DOHH2 (cell line): ENCODE measurements at regions not wholly inside any gene's neighbourhood (a gene's known extent, or its start where the extent isn't known, plus 50 kb on each side); places are given as distances from the start of the nearest gene placed in this dataset.

Experiments used
- H3F3A ChIP-seq: fragments of 200-600 bp; sonication (generic), shearing (Covaris generic); 2 replicates; pipeline ENCODE4 v1.6.0; 2016; ENCODE audit warnings: antibody characterized with exemption, mild to moderate bottlenecking; ENCODE audit not compliant: control insufficient read depth, insufficient read depth
- H3K27ac ChIP-seq: fragments of 200-600 bp; sonication (generic); 2 replicates; pipeline ENCODE4 v1.5.1; 2014; ENCODE audit warnings: low read depth, mild to moderate bottlenecking, low read length, moderate library complexity
- H3K27me3 ChIP-seq: fragments of 200-600 bp; sonication (generic); 2 replicates; pipeline ENCODE4 v1.6.1; 2014; ENCODE audit warnings: mild to moderate bottlenecking, low read length, mixed read lengths; ENCODE audit not compliant: control insufficient read depth
- H3K36me3 ChIP-seq: fragments of 200-600 bp; sonication (generic); 2 replicates; pipeline ENCODE4 v1.6.1; 2014; ENCODE audit warnings: mild to moderate bottlenecking, low read length, moderate library complexity, mixed read lengths; ENCODE audit not compliant: control insufficient read depth
- H3K4me1 ChIP-seq: fragments of 200-600 bp; sonication (generic); 2 replicates; pipeline ENCODE4 v1.6.1; 2014; ENCODE audit warnings: mild to moderate bottlenecking, low read length, mixed read lengths; ENCODE audit not compliant: control insufficient read depth
- H3K4me2 ChIP-seq: fragments of 200-600 bp; sonication (generic); 2 replicates; pipeline ENCODE4 v1.6.0; 2014; ENCODE audit warnings: mild to moderate bottlenecking, low read length, moderate library complexity
- H3K4me3 ChIP-seq: fragments of 200-600 bp; sonication (generic); 2 replicates; pipeline ENCODE4 v1.5.1; 2014; ENCODE audit warnings: mild to moderate bottlenecking, low read length, mixed read lengths
- H3K79me2 ChIP-seq: fragments of 200-600 bp; sonication (generic); 2 replicates; pipeline ENCODE4 v1.6.1; 2014; ENCODE audit warnings: mild to moderate bottlenecking, low read length, mixed read lengths; ENCODE audit not compliant: control insufficient read depth
- H3K9me2 ChIP-seq: fragments of 200-600 bp; sonication (generic); replicated peaks from 2 replicates; pipeline ENCODE4 v1.6.1; 2014; ENCODE audit warnings: mild to moderate bottlenecking, low read length, mixed read lengths; ENCODE audit not compliant: control insufficient read depth
- H3K9me3 ChIP-seq: fragments of 200-600 bp; sonication (generic); 2 replicates; pipeline ENCODE4 v1.6.1; 2014; ENCODE audit warnings: antibody characterized with exemption, low read length, mixed read lengths; ENCODE audit not compliant: control insufficient read depth, insufficient read depth
- H4K20me1 ChIP-seq: fragments of 200-600 bp; sonication (generic); 2 replicates; pipeline ENCODE4 v1.6.0; 2014; ENCODE audit warnings: low read depth, mild to moderate bottlenecking, antibody characterized with exemption, low read length, moderate library complexity; ENCODE audit not compliant: control insufficient read depth, insufficient read depth
- CTCF ChIP-seq: fragments of 200-600 bp; sonication (generic); IDR thresholded peaks from one replicate; pipeline ENCODE4 v1.5.1; 2014; ENCODE audit warnings: antibody characterized with exemption, mild to moderate bottlenecking, low read depth, low read length; ENCODE audit not compliant: poor library complexity, severe bottlenecking
- EZH2phosphoT487 ChIP-seq: fragments of 200-600 bp; sonication (generic); IDR thresholded peaks from 2 replicates; pipeline ENCODE4 v1.6.1; 2017; ENCODE audit warnings: borderline replicate concordance, mild to moderate bottlenecking, antibody characterized with exemption, low read length, moderate library complexity, mixed read lengths

- Histone ChIP-seq H3F3A (no peaks in the 10 kb centered on the region), H3K4me3 (no peak overlapping the region), H4K20me1 (no peaks in the 10 kb centered on the region), H3K9me2 (no peaks in the 10 kb centered on the region), H3K4me1 (no peaks in the 10 kb centered on the region), H3K27me3 (no peaks in the 10 kb centered on the region), H3K27ac (no peak overlapping the region), H3K79me2 (no peaks in the 10 kb centered on the region), H3K9me3 (no peaks in the 10 kb centered on the region), H3K4me2 (no peak overlapping the region), H3K36me3 (no peaks in the 10 kb centered on the region)
- no peak for TF ChIP-seq EZH2phosphoT487
- no peak for TF ChIP-seq CTCF
These were observed 1212.1 kb upstream of the CITED2 start for GRCh38 chr6:140586426-140587061.

- no peak overlapping the region for H3K4me3 ChIP-seq
- no peak for TF ChIP-seq CTCF
- no peak for TF ChIP-seq EZH2phosphoT487
- H4K20me1 ChIP-seq: no peaks in the 10 kb centered on the region
- H3K79me2 ChIP-seq: no peaks in the 10 kb centered on the region
- H3K36me3 ChIP-seq: no peaks in the 10 kb centered on the region
- no peaks in the 10 kb centered on the region for H3K9me3 ChIP-seq
- no peaks in the 10 kb centered on the region for H3K9me2 ChIP-seq
- H3K27ac ChIP-seq: no peak overlapping the region
- no peaks in the 10 kb centered on the region for H3K27me3 ChIP-seq
- H3F3A ChIP-seq: no peaks in the 10 kb centered on the region
- H3K4me2 ChIP-seq: no peak overlapping the region
- H3K4me1 ChIP-seq: no peaks in the 10 kb centered on the region
These were observed 1207.2 kb upstream of the CITED2 start for GRCh38 chr6:140581601-140582000.

- H3K79me2 ChIP-seq: no peaks in the 10 kb centered on the region
- H3K27ac ChIP-seq: no peak overlapping the region
- no peaks in the 10 kb centered on the region for H3K27me3 ChIP-seq
- H3K9me3 ChIP-seq: no peaks in the 10 kb centered on the region
- no peaks in the 10 kb centered on the region for H3K4me1 ChIP-seq
- H3F3A ChIP-seq: no peaks in the 10 kb centered on the region
- H3K36me3 ChIP-seq: no peaks in the 10 kb centered on the region
- TF ChIP-seq CTCF (no peak), EZH2phosphoT487 (no peak)
- no peaks in the 10 kb centered on the region for H3K9me2 ChIP-seq
- H4K20me1 ChIP-seq: no peaks in the 10 kb centered on the region
- no peak overlapping the region for H3K4me3 ChIP-seq
- no peak overlapping the region for H3K4me2 ChIP-seq
These were observed 1205.5 kb upstream of the CITED2 start for GRCh38 chr6:140579918-140580317.
